ENCODE measurements at regions not wholly inside any gene's neighbourhood (a gene's known extent, or its start where the extent isn't known, plus 50 kb on each side); places are given as distances from the start of the nearest gene placed in this dataset.

DNA sequence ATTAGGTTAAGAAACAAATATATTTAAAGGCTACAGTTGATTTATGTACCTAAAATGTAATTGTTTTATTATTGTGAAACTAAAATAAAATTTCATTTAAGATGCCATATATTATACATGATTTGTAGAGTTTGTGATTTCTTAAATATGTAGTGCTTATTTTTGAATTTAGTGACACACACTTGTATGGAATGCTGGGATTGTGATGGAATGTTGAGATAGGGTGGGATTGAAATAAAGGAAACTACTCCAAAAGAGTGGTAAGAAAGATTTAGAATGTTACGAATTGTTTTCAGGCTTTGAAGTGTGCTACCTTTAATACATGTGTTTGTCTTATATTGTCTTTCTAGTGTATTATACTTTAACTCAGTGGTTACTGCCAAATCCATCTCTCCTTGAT lies 330.3 kb upstream of the PITX2 start:
- no peaks in the 10 kb centered on the region for H3K27me3 ChIP-seq (ENCODE audit: control insufficient read depth, insufficient read depth, low read length)
- POLR2A ChIA-PET (ENCODE audit: unreplicated experiment): no interaction called here
- intact Hi-C loops (cut with micrococcal nuclease): loop anchor here (10.0 kb wide), 2 partner anchors 522 to 902 kb away; no protein-coding TSS in a partner anchor
- H3K4me1 ChIP-seq (ENCODE audit: control insufficient read depth, insufficient read depth, low read length): no peaks in the 10 kb centered on the region
- no peak overlapping the region for H2BK5ac ChIP-seq (ENCODE audit: low read depth, low read length, poor library complexity, severe bottlenecking)
- no peak overlapping the region for H3K14ac ChIP-seq (replicated peaks; ENCODE audit: low read depth, low read length)
- H3K9ac ChIP-seq (ENCODE audit: low read depth, low read length): no peak overlapping the region
- H2BK120ac ChIP-seq (ENCODE audit: low read depth, low read length): no peak overlapping the region
- no TSS peak for BruUV-seq (replicated peaks)
- in situ Hi-C loops (cut with MboI; ENCODE audit: low sequenced_read_pairs): loop anchor here (25.0 kb wide), 1 partner anchor 684 kb away; no protein-coding TSS in a partner anchor
- no peak overlapping the region for H3K23ac ChIP-seq (ENCODE audit: low read depth, low read length)
- H3K4ac ChIP-seq (ENCODE audit: low read depth, low read length): no peak overlapping the region
- TF ChIP-seq RFX5 (IDR thresholded peaks at IDR 0.05; ENCODE audit: low read depth, low read length): no peak
- no peak for TF ChIP-seq CHD1 (IDR thresholded peaks at IDR 0.05; ENCODE audit: low read depth, low read length)
- no peak for TF ChIP-seq MXI1 (IDR thresholded peaks at IDR 0.05; ENCODE audit: borderline replicate concordance, low read depth, low read length)
- TF ChIP-seq MAZ (IDR thresholded peaks at IDR 0.05; ENCODE audit: borderline replicate concordance, low read depth, low read length): no peak
- no peak for TF ChIP-seq BHLHE40 (IDR thresholded peaks at IDR 0.05; ENCODE audit: low read depth, low read length)
- TF ChIP-seq SMC3 (IDR thresholded peaks at IDR 0.05; ENCODE audit: low read depth, low read length): no peak
- no peak for TF ChIP-seq POLR2A (IDR thresholded peaks at IDR 0.05; ENCODE audit: low read depth, low read length)
- TF ChIP-seq NFE2L2 (IDR thresholded peaks at IDR 0.05; ENCODE audit: low read depth, low read length): no peak
- TF ChIP-seq RAD21 (IDR thresholded peaks at IDR 0.05; ENCODE audit: low read length): no peak
- no peak for TF ChIP-seq CEBPB (IDR thresholded peaks at IDR 0.05; ENCODE audit: low read depth, low read length)
- TF ChIP-seq, protein P1, sequence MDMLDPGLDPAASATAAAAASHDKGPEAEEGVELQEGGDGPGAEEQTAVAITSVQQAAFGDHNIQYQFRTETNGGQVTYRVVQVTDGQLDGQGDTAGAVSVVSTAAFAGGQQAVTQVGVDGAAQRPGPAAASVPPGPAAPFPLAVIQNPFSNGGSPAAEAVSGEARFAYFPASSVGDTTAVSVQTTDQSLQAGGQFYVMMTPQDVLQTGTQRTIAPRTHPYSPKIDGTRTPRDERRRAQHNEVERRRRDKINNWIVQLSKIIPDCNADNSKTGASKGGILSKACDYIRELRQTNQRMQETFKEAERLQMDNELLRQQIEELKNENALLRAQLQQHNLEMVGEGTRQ (IDR thresholded peaks at IDR 0.05; ENCODE audit: low read depth, low read length): no peak
- no peak for TF ChIP-seq FOS (IDR thresholded peaks at IDR 0.05; ENCODE audit: low read depth, low read length)
- TF ChIP-seq, protein P2, sequence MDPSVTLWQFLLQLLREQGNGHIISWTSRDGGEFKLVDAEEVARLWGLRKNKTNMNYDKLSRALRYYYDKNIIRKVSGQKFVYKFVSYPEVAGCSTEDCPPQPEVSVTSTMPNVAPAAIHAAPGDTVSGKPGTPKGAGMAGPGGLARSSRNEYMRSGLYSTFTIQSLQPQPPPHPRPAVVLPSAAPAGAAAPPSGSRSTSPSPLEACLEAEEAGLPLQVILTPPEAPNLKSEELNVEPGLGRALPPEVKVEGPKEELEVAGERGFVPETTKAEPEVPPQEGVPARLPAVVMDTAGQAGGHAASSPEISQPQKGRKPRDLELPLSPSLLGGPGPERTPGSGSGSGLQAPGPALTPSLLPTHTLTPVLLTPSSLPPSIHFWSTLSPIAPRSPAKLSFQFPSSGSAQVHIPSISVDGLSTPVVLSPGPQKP (IDR thresholded peaks at IDR 0.05; ENCODE audit: borderline replicate concordance, low read depth, low read length): no peak
- TF ChIP-seq, protein P3, sequence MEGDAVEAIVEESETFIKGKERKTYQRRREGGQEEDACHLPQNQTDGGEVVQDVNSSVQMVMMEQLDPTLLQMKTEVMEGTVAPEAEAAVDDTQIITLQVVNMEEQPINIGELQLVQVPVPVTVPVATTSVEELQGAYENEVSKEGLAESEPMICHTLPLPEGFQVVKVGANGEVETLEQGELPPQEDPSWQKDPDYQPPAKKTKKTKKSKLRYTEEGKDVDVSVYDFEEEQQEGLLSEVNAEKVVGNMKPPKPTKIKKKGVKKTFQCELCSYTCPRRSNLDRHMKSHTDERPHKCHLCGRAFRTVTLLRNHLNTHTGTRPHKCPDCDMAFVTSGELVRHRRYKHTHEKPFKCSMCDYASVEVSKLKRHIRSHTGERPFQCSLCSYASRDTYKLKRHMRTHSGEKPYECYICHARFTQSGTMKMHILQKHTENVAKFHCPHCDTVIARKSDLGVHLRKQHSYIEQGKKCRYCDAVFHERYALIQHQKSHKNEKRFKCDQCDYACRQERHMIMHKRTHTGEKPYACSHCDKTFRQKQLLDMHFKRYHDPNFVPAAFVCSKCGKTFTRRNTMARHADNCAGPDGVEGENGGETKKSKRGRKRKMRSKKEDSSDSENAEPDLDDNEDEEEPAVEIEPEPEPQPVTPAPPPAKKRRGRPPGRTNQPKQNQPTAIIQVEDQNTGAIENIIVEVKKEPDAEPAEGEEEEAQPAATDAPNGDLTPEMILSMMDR (conservative IDR thresholded peaks at IDR 0.05; ENCODE audit: low read depth, low read length): no peak
- TF ChIP-seq MAFK (IDR thresholded peaks at IDR 0.05; ENCODE audit: low read depth, low read length): no peak
- TF ChIP-seq RCOR1 (IDR thresholded peaks at IDR 0.05; ENCODE audit: insufficient replicate concordance, low read length): no peak
- no peak overlapping the region for H3K4me2 ChIP-seq (ENCODE audit: low read depth, low read length)
- H3K36me3 ChIP-seq (ENCODE audit: control insufficient read depth, insufficient read depth, low read length): no peaks in the 10 kb centered on the region
- no peak overlapping the region for H2AK9ac ChIP-seq (replicated peaks; ENCODE audit: low read depth, low read length, poor library complexity)
- dilution Hi-C loops (cut with HindIII; ENCODE audit: low sequenced_read_pairs, unreplicated experiment): no loop called here
- no peak overlapping the region for H4K91ac ChIP-seq (ENCODE audit: insufficient read depth, low read depth, low read length)
- no peak overlapping the region for H4K8ac ChIP-seq (ENCODE audit: low read depth in 2 of 2, low read length in 2 of 2)
- no peak overlapping the region for H2AK5ac ChIP-seq (ENCODE audit: low read depth, low read length)
- CTCF ChIA-PET: no interaction called here
- no peak overlapping the region for H3K56ac ChIP-seq (ENCODE audit: extremely low read depth, insufficient read depth, low read length)
- no CpG with 5 or more reads among the region's 1 CpG for WGBS, 2 experiments (ENCODE audit: extremely low coverage in 2 of 2, insufficient read length in 1 of 2)
- H3K79me1 ChIP-seq (ENCODE audit: low read depth in 1 of 2, low read length in 2 of 2): no peaks in the 10 kb centered on the region
- no peaks in the 10 kb centered on the region for H4K20me1 ChIP-seq (ENCODE audit: insufficient read depth, low read length)
- no peak overlapping the region for H3K27ac ChIP-seq (ENCODE audit: insufficient read depth, low read length)
- no peaks in the 10 kb centered on the region for H3K9me1 ChIP-seq (ENCODE audit: insufficient read depth, low read length)
- no peak overlapping the region for H4K5ac ChIP-seq (ENCODE audit: low read depth, low read length)
- no peak overlapping the region for H2BK15ac ChIP-seq (ENCODE audit: low read depth, low read length)
- no peak overlapping the region for H2BK20ac ChIP-seq (ENCODE audit: low read depth, low read length)
- H2AFZ ChIP-seq (replicated peaks; ENCODE audit: low read length, poor library complexity): no peak overlapping the region
- no peaks in the 10 kb centered on the region for H3K9me3 ChIP-seq (ENCODE audit: control insufficient read depth, insufficient read depth, low read length)
- no peak overlapping the region for H3K18ac ChIP-seq (ENCODE audit: low read depth, low read length)
- DNase-seq (no peak), ATAC-seq (ENCODE audit: low read depth) (no peak)
- H3K4me3 ChIP-seq (ENCODE audit: insufficient read depth, low read depth, low read length): no peak overlapping the region

Measured in IMR-90 (cell line).